Stimulated activated CD4-positive, alpha-beta T cell treated with anti-CD3 and anti-CD28 coated beads, TNF-alpha, amount 100 ng/mL, for 48 hours (primary cell): ENCODE measurements at regions not wholly inside any gene's neighbourhood (a gene's known extent, or its start where the extent isn't known, plus 50 kb on each side); places are given as distances from the start of the nearest gene placed in this dataset.
"Not testable (repeated sequence)": the region's sequence is repeated elsewhere in the genome, so short reads cannot be mapped to it uniquely, and the experiment has no call there.

Experiments
- DNase-seq, 3 donors: peaks; one replicate each; pipeline ENCODE4 v3.0.0-alpha.2; 2020; ENCODE audit warnings: low read depth in 3 of 3

GRCh38 chr13:42478531-42479156 is 95.3 kb upstream of the TNFSF11 start:
- DNase-seq, result no peak

- DNase-seq, result no peak
Observed at GRCh38 chr13:42484386-42484785, 89.6 kb upstream of the TNFSF11 start.

DNA sequence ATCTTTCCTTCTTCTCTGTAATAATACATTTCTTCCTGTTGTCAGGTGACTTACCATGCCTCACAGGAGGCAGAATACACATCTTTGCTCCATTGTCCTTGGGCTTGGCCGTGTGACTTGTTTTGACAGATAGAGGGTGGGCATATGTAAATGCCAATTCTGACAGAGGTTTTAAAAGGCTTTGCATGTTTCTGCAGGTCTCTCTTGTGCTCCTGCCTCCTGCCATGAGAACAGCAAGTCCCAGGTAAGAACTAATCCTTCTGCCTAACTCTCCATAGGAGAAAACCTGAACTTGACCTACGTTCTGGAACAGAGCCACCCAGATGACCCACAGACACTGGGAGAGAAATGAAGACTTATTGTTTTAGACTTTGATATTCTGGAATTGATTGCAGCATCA is 88.7 kb upstream of the TNFSF11 start:
- no peak for DNase-seq

- no peak for DNase-seq
Observed at GRCh38 chr13:42486711-42487198, 87.2 kb upstream of the TNFSF11 start.

DNA sequence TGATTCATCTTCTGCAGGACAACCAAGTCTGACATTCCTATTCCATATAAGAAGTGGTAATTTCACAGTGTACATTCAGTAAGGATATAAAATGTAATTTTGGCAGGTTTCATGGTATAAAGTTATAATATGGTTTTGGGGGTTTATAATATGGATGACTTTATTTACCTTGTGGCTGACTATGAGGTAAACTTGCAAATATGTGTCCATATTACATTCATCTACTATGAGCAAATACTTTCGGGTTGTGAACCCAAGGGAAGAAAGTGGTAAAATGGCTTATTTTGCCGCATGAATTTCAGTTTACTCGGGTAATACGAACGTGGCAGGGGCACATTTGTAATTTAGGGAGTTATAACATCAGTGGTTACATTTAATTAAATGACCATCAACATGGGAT is 86.7 kb upstream of the TNFSF11 start:
- no peak for DNase-seq

DNA sequence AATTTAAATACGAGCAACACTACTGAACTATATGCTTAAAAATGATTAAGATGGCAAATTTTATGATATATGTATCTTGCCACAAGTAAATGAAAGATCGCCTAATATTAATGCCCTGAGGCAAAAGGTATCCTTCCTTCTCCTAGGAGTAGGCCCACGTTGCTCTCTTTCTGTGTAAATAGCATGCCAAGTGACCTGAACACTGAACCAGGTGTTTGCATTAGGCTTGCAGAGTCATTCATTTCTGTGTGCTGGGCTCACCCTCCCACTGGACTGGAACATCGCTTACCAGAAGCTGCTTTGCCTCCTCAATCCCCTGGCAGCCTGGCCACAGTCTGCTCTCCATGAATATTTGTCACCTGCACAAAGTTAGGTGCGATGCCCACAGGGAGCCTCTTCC is 83.3 kb upstream of the TNFSF11 start:
- DNase-seq, result no peak

- no peak for DNase-seq
Observed at GRCh38 chr13:42492372-42492920, 81.5 kb upstream of the TNFSF11 start.

GRCh38 chr13:42494157-42494556 is 79.8 kb upstream of the TNFSF11 start:
- DNase-seq, result no peak

DNA sequence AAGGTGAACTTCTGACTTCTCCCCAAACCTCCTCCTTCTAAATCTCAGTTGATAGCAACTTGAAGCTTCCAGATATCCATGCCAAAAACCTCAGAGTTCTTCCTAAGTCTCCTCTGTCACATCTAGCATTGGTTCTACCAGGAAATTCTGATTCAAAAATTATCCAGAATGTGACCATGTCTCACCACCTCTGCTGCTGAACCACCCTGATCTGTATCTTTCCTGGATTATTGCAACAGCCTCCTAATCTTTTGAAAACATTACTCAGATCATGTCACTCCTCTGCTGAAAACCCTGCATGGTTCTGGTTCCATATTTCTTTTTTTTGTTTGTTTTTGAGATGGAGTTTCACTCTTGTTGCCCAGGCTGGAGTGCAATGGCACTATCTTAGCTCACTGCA is 78.7 kb upstream of the TNFSF11 start:
- DNase-seq, result no peak

DNA sequence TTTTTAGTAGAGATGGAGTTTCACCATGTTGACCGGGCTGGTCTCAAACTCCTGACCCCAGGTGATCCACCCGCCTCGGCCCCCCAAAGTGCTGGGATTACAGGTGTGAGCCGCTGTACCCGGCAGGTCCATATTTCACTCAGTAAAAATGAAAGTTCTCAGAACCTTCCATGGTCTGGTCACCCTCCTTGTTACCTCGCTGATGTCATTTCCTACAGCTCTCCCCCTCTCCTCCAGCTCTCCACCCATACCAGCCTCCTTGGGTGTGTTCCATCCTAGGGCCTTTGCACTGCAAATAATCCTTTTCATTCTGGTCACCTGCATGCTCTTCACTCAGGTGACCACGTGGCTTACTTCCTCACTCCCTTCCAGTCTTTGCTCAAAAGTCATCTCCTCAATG is 78.2 kb upstream of the TNFSF11 start:
- no peak for DNase-seq

- not testable (repeated sequence) for DNase-seq
Observed at GRCh38 chr13:42496926-42497554, 76.9 kb upstream of the TNFSF11 start.

DNA sequence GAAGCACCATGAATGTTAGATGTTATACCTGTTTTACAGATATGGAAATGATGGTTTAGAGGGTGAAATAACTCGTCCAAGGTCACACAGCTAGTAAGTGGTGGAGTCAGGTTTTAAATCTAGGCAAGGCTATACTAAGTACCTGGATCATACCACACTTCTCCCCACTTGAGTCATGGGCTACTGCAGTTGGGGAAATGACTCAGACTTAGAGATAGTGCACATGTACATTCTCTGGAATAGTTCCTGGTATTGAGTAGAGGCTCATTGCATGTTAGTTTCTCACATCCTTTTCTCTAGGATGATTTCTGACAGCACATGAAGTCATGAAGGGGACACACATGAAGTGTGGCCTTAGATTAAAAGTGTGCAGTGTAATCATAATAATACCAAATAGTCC is 76.2 kb upstream of the TNFSF11 start:
- DNase-seq, result no peak

- no peak for DNase-seq
Observed at GRCh38 chr13:42498521-42498920, 75.4 kb upstream of the TNFSF11 start.
